Activated CD8-positive, alpha-beta T cell treated with anti-CD3 and anti-CD28 coated beads for 36 hours (primary cell): ENCODE measurements at regions not wholly inside any gene's neighbourhood (a gene's known extent, or its start where the extent isn't known, plus 50 kb on each side); places are given as distances from the start of the nearest gene placed in this dataset.

Source experiments
- ATAC-seq: fragments of 200-7000 bp; cut with Tn5 transposase; one replicate; pipeline ENCODE4 v1.10.0; 2021; ENCODE audit warnings: mild to moderate bottlenecking, moderate library complexity
- CTCF ChIA-PET: fragments of 350-600 bp; sonication (Branson Sonifier 250); formaldehyde crosslinking; loops from one replicate; lab custom pipeline; 2021; ENCODE audit warnings: antibody characterized with exemption; lab: Charles Lee
- POLR2A ChIA-PET: fragments of 350-600 bp; sonication (Branson Sonifier 250); formaldehyde crosslinking; loops from one replicate; lab custom pipeline; 2021; ENCODE audit warnings: antibody characterized with exemption; lab: Charles Lee
- DNase-seq: peaks from one replicate; pipeline ENCODE4 v3.0.0-alpha.2; 2020
- H3K27ac Mint-ChIP-seq: one replicate; pipeline ENCODE4 v1.8.0; 2021; ENCODE audit warnings: mild to moderate bottlenecking, mixed read lengths
- H3K27me3 Mint-ChIP-seq: one replicate; pipeline ENCODE4 v1.8.0; 2021; ENCODE audit warnings: mixed read lengths
- H3K36me3 Mint-ChIP-seq: one replicate; pipeline ENCODE4 v1.8.0; 2021; ENCODE audit warnings: low read depth, mixed read lengths
- H3K4me1 Mint-ChIP-seq: one replicate; pipeline ENCODE4 v1.8.0; 2021; ENCODE audit warnings: low read depth, mixed read lengths
- H3K4me3 Mint-ChIP-seq: one replicate; pipeline ENCODE4 v1.8.0; 2021; ENCODE audit warnings: mild to moderate bottlenecking, moderate library complexity, mixed read lengths
- H3K9me3 Mint-ChIP-seq: one replicate; pipeline ENCODE4 v1.8.0; 2021; ENCODE audit warnings: mixed read lengths
- CTCF ChIP-seq: fragments of 200-600 bp; IDR thresholded peaks from one replicate; pipeline ENCODE4 v1.8.0; 2022; ENCODE audit warnings: antibody characterized with exemption, mild to moderate bottlenecking
- intact Hi-C: fragments of 100-400 bp; cut with micrococcal nuclease; formaldehyde crosslinking; loops from one replicate; pipeline ENCODE4 v1.10.0; 2022

- intact Hi-C loops = no loop called here
Observed at GRCh38 chr16:72415379-72415778, 243.4 kb upstream of the PMFBP1 start.

GRCh38 chr16:72410492-72410891, 238.5 kb upstream of the PMFBP1 start:
- no peak for ATAC-seq
- POLR2A ChIA-PET = no interaction called here
- Mint-ChIP-seq H3K4me3 (no peak overlapping the region), H3K36me3 (peaks cover 2% of the 10 kb centered on the region), H3K4me1 (no peaks in the 10 kb centered on the region), H3K27ac (no peak overlapping the region), H3K27me3 (no peaks in the 10 kb centered on the region), H3K9me3 (peaks cover 5% of the 10 kb centered on the region)
- CTCF ChIA-PET = interaction anchor here (1.1 kb wide), 1 partner anchor 10 kb away, joined by 4 read pairs; no protein-coding TSS in a partner anchor
- intact Hi-C loops = no loop called here
- TF ChIP-seq CTCF = no peak
- DNase-seq = no peak

More at GRCh38 chr16:72415379-72415778, 243.4 kb upstream of the PMFBP1 start:
- Mint-ChIP-seq H3K9me3 (peaks cover 7% of the 10 kb centered on the region), H3K4me1 (no peaks in the 10 kb centered on the region), H3K4me3 (no peak overlapping the region), H3K27ac (no peak overlapping the region), H3K27me3 (no peaks in the 10 kb centered on the region), H3K36me3 (peaks cover 2% of the 10 kb centered on the region)
- no peak for TF ChIP-seq CTCF
- ATAC-seq (no peak), DNase-seq (no peak)
- ChIA-PET CTCF (no interaction called here), POLR2A (no interaction called here)

- DNase-seq (no peak), ATAC-seq (no peak)
- no peak for TF ChIP-seq CTCF
- Mint-ChIP-seq H3K9me3 (no peaks in the 10 kb centered on the region), H3K27ac (no peak overlapping the region), H3K4me1 (no peaks in the 10 kb centered on the region), H3K27me3 (no peaks in the 10 kb centered on the region), H3K4me3 (no peak overlapping the region), H3K36me3 (no peaks in the 10 kb centered on the region)
- CTCF ChIA-PET = no interaction called here
- POLR2A ChIA-PET = no interaction called here
- intact Hi-C loops = no loop called here
Observed at GRCh38 chr16:72409423-72409822, 237.5 kb upstream of the PMFBP1 start.

- H3K36me3 Mint-ChIP-seq = no peaks in the 10 kb centered on the region
- H3K27ac Mint-ChIP-seq = no peak overlapping the region
- no peaks in the 10 kb centered on the region for H3K27me3 Mint-ChIP-seq
- DNase-seq (no peak), ATAC-seq (no peak)
- TF ChIP-seq CTCF = no peak
- H3K4me1 Mint-ChIP-seq = no peaks in the 10 kb centered on the region
- intact Hi-C loops = no loop called here
- CTCF ChIA-PET = interaction anchor here (0.6 kb wide), 1 partner anchor 1816 kb away, joined by 3 read pairs; no protein-coding TSS in a partner anchor
- H3K4me3 Mint-ChIP-seq = no peak overlapping the region
- H3K9me3 Mint-ChIP-seq = peaks cover 3% of the 10 kb centered on the region
- POLR2A ChIA-PET = no interaction called here
Observed at GRCh38 chr16:72406390-72406789, 234.4 kb upstream of the PMFBP1 start.

- ChIA-PET POLR2A (interaction anchor here (0.6 kb wide), 1 partner anchor 279 kb away, joined by 3 read pairs; no protein-coding TSS in a partner anchor), CTCF (no interaction called here)
- H3K27me3 Mint-ChIP-seq = no peaks in the 10 kb centered on the region
- H3K4me3 Mint-ChIP-seq = no peak overlapping the region
- intact Hi-C loops = no loop called here
- H3K36me3 Mint-ChIP-seq = no peaks in the 10 kb centered on the region
- no peak for DNase-seq
- no peak for TF ChIP-seq CTCF
- ATAC-seq = no peak
- no peaks in the 10 kb centered on the region for H3K4me1 Mint-ChIP-seq
- H3K27ac Mint-ChIP-seq = no peak overlapping the region
- peaks cover 3% of the 10 kb centered on the region for H3K9me3 Mint-ChIP-seq
Observed at GRCh38 chr16:72404299-72404698, 232.3 kb upstream of the PMFBP1 start.
